GM06990 (cell line): ENCODE measurements at regions not wholly inside any gene's neighbourhood (a gene's known extent, or its start where the extent isn't known, plus 50 kb on each side); places are given as distances from the start of the nearest gene placed in this dataset.

Experiments
- DNase-seq: peaks from one replicate; pipeline ENCODE4 v3.0.0-alpha.2; 2011; ENCODE audit not compliant: insufficient read length; ENCODE audit errors: extremely low read depth
- H3K27me3 ChIP-seq: replicated peaks from 2 replicates; pipeline ENCODE4 v1.6.0; 2011; ENCODE audit warnings: low read length; ENCODE audit not compliant: control insufficient read depth, insufficient read depth
- H3K36me3 ChIP-seq: 2 replicates; pipeline ENCODE4 v1.5.1; 2011; ENCODE audit warnings: low read length; ENCODE audit not compliant: control insufficient read depth, insufficient read depth
- H3K4me3 ChIP-seq: replicated peaks from 2 replicates; pipeline ENCODE4 v1.5.1; 2011; ENCODE audit warnings: low read depth, mild to moderate bottlenecking, control low read depth, low read length
- CTCF ChIP-seq: IDR thresholded peaks from 2 replicates; pipeline ENCODE4 v1.5.1; 2011; ENCODE audit warnings: low read length, control low read depth, mild to moderate bottlenecking, inconsistent platforms; ENCODE audit not compliant: insufficient read depth, poor library complexity, severe bottlenecking

GRCh38 chr20:2203436-2203835, 92.4 kb upstream of the TGM3 start:
- Histone ChIP-seq H3K36me3 (no peaks in the 10 kb centered on the region), H3K4me3 (no peak overlapping the region), H3K27me3 (no peaks in the 10 kb centered on the region; the same call in none of the 2 replicates)
- TF ChIP-seq CTCF = no peak
- no peak for DNase-seq

- TF ChIP-seq CTCF = no peak
- Histone ChIP-seq H3K36me3 (no peaks in the 10 kb centered on the region), H3K27me3 (no peaks in the 10 kb centered on the region; the same call in none of the 2 replicates), H3K4me3 (no peak overlapping the region)
- no peak for DNase-seq
These were observed 91.8 kb upstream of the TGM3 start for GRCh38 chr20:2204021-2204420.

- Histone ChIP-seq H3K4me3 (peak overlapping the region; percentile 54), H3K27me3 (no peaks in the 10 kb centered on the region; the same call in 1 of the 2 replicates), H3K36me3 (no peaks in the 10 kb centered on the region)
- peak; percentile 79 for DNase-seq
- TF ChIP-seq CTCF = peak; percentile 77
These were observed 88.6 kb upstream of the TGM3 start for GRCh38 chr20:2206957-2207769.

GRCh38 chr20:2207770-2208097, 88.1 kb upstream of the TGM3 start:
- Histone ChIP-seq H3K36me3 (no peaks in the 10 kb centered on the region), H3K4me3 (peak overlapping the region; percentile 54), H3K27me3 (no peaks in the 10 kb centered on the region; the same call in 1 of the 2 replicates)
- no peak for DNase-seq
- TF ChIP-seq CTCF = no peak

GRCh38 chr20:2208897-2209296, 86.9 kb upstream of the TGM3 start:
- Histone ChIP-seq H3K36me3 (no peaks in the 10 kb centered on the region), H3K27me3 (no peaks in the 10 kb centered on the region; the same call in 1 of the 2 replicates), H3K4me3 (no peak overlapping the region)
- TF ChIP-seq CTCF = no peak
- no peak for DNase-seq
